ENCODE measurements at regions not wholly inside any gene's neighbourhood (a gene's known extent, or its start where the extent isn't known, plus 50 kb on each side); places are given as distances from the start of the nearest gene placed in this dataset.

GRCh38 chr4:100739426-100739825 is 221.6 kb upstream of the EMCN start:
- H3K27me3 ChIP-seq (ENCODE audit: control insufficient read depth, insufficient read depth, low read length) = no peaks in the 10 kb centered on the region
- intact Hi-C loops (cut with micrococcal nuclease) = no loop called here
- no TSS peak for BruUV-seq (replicated peaks)
- H3K79me1 ChIP-seq (ENCODE audit: low read depth in 1 of 2, low read length in 2 of 2) = no peaks in the 10 kb centered on the region
- DNase-seq (no peak), ATAC-seq (ENCODE audit: low read depth) (no peak)
- dilution Hi-C loops (cut with HindIII; ENCODE audit: low sequenced_read_pairs, unreplicated experiment) = no loop called here
- H3K23ac ChIP-seq (ENCODE audit: low read depth, low read length) = no peak overlapping the region
- no peak overlapping the region for H3K4me2 ChIP-seq (ENCODE audit: low read depth, low read length)
- no peak overlapping the region for H3K18ac ChIP-seq (ENCODE audit: low read depth, low read length)
- no peak overlapping the region for H4K91ac ChIP-seq (ENCODE audit: insufficient read depth, low read depth, low read length)
- no peak overlapping the region for H2BK20ac ChIP-seq (ENCODE audit: low read depth, low read length)
- no peak overlapping the region for H2BK120ac ChIP-seq (ENCODE audit: low read depth, low read length)
- no peak overlapping the region for H2AK9ac ChIP-seq (replicated peaks; ENCODE audit: low read depth, low read length, poor library complexity)
- no peak overlapping the region for H2AK5ac ChIP-seq (ENCODE audit: low read depth, low read length)
- no peak overlapping the region for H3K56ac ChIP-seq (ENCODE audit: extremely low read depth, insufficient read depth, low read length)
- no peak overlapping the region for H3K4ac ChIP-seq (ENCODE audit: low read depth, low read length)
- no CpG with 5 or more reads among the region's 2 CpGs for WGBS, 2 experiments (ENCODE audit: extremely low coverage in 2 of 2, insufficient read length in 1 of 2)
- H3K4me1 ChIP-seq (ENCODE audit: control insufficient read depth, insufficient read depth, low read length) = no peaks in the 10 kb centered on the region
- no peak overlapping the region for H2BK15ac ChIP-seq (ENCODE audit: low read depth, low read length)
- no peak overlapping the region for H4K5ac ChIP-seq (ENCODE audit: low read depth, low read length)
- no peak overlapping the region for H3K27ac ChIP-seq (ENCODE audit: insufficient read depth, low read length)
- H2AFZ ChIP-seq (replicated peaks; ENCODE audit: low read length, poor library complexity) = no peak overlapping the region
- H2BK5ac ChIP-seq (ENCODE audit: low read depth, low read length, poor library complexity, severe bottlenecking) = no peak overlapping the region
- no peak overlapping the region for H3K14ac ChIP-seq (replicated peaks; ENCODE audit: low read depth, low read length)
- in situ Hi-C loops (cut with MboI; ENCODE audit: low sequenced_read_pairs) = no loop called here
- no peaks in the 10 kb centered on the region for H3K9me3 ChIP-seq (ENCODE audit: control insufficient read depth, insufficient read depth, low read length)
- H3K4me3 ChIP-seq (ENCODE audit: insufficient read depth, low read depth, low read length) = no peak overlapping the region
- no peaks in the 10 kb centered on the region for H4K20me1 ChIP-seq (ENCODE audit: insufficient read depth, low read length)
- CTCF ChIA-PET = interaction anchor here (1.3 kb wide), 1 partner anchor 13 kb away, joined by 3 read pairs; no protein-coding TSS in a partner anchor
- H3K36me3 ChIP-seq (ENCODE audit: control insufficient read depth, insufficient read depth, low read length) = no peaks in the 10 kb centered on the region
- no peak overlapping the region for H4K8ac ChIP-seq (ENCODE audit: low read depth in 2 of 2, low read length in 2 of 2)
- TF ChIP-seq RAD21 (IDR thresholded peaks at IDR 0.05; ENCODE audit: low read length) (no peak), BHLHE40 (IDR thresholded peaks at IDR 0.05; ENCODE audit: low read depth, low read length) (no peak), RCOR1 (IDR thresholded peaks at IDR 0.05; ENCODE audit: insufficient replicate concordance, low read length) (no peak), NFE2L2 (IDR thresholded peaks at IDR 0.05; ENCODE audit: low read depth, low read length) (no peak), CEBPB (IDR thresholded peaks at IDR 0.05; ENCODE audit: low read depth, low read length) (no peak), MAFK (IDR thresholded peaks at IDR 0.05; ENCODE audit: low read depth, low read length) (no peak), POLR2A (IDR thresholded peaks at IDR 0.05; ENCODE audit: low read depth, low read length) (no peak), MAZ (IDR thresholded peaks at IDR 0.05; ENCODE audit: borderline replicate concordance, low read depth, low read length) (no peak), SMC3 (IDR thresholded peaks at IDR 0.05; ENCODE audit: low read depth, low read length) (no peak), FOS (IDR thresholded peaks at IDR 0.05; ENCODE audit: low read depth, low read length) (no peak), MXI1 (IDR thresholded peaks at IDR 0.05; ENCODE audit: borderline replicate concordance, low read depth, low read length) (no peak), RFX5 (IDR thresholded peaks at IDR 0.05; ENCODE audit: low read depth, low read length) (no peak), CHD1 (IDR thresholded peaks at IDR 0.05; ENCODE audit: low read depth, low read length) (no peak)
- TF ChIP-seq, protein P1, sequence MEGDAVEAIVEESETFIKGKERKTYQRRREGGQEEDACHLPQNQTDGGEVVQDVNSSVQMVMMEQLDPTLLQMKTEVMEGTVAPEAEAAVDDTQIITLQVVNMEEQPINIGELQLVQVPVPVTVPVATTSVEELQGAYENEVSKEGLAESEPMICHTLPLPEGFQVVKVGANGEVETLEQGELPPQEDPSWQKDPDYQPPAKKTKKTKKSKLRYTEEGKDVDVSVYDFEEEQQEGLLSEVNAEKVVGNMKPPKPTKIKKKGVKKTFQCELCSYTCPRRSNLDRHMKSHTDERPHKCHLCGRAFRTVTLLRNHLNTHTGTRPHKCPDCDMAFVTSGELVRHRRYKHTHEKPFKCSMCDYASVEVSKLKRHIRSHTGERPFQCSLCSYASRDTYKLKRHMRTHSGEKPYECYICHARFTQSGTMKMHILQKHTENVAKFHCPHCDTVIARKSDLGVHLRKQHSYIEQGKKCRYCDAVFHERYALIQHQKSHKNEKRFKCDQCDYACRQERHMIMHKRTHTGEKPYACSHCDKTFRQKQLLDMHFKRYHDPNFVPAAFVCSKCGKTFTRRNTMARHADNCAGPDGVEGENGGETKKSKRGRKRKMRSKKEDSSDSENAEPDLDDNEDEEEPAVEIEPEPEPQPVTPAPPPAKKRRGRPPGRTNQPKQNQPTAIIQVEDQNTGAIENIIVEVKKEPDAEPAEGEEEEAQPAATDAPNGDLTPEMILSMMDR (conservative IDR thresholded peaks at IDR 0.05; ENCODE audit: low read depth, low read length) = no peak
- TF ChIP-seq, protein P2, sequence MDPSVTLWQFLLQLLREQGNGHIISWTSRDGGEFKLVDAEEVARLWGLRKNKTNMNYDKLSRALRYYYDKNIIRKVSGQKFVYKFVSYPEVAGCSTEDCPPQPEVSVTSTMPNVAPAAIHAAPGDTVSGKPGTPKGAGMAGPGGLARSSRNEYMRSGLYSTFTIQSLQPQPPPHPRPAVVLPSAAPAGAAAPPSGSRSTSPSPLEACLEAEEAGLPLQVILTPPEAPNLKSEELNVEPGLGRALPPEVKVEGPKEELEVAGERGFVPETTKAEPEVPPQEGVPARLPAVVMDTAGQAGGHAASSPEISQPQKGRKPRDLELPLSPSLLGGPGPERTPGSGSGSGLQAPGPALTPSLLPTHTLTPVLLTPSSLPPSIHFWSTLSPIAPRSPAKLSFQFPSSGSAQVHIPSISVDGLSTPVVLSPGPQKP (IDR thresholded peaks at IDR 0.05; ENCODE audit: borderline replicate concordance, low read depth, low read length) = no peak
- TF ChIP-seq, protein P3, sequence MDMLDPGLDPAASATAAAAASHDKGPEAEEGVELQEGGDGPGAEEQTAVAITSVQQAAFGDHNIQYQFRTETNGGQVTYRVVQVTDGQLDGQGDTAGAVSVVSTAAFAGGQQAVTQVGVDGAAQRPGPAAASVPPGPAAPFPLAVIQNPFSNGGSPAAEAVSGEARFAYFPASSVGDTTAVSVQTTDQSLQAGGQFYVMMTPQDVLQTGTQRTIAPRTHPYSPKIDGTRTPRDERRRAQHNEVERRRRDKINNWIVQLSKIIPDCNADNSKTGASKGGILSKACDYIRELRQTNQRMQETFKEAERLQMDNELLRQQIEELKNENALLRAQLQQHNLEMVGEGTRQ (IDR thresholded peaks at IDR 0.05; ENCODE audit: low read depth, low read length) = no peak
- POLR2A ChIA-PET (ENCODE audit: unreplicated experiment) = no interaction called here
- H3K9ac ChIP-seq (ENCODE audit: low read depth, low read length) = no peak overlapping the region
- H3K9me1 ChIP-seq (ENCODE audit: insufficient read depth, low read length) = no peaks in the 10 kb centered on the region

Measured in IMR-90 (cell line).